HT-29 (cell line): ENCODE measurements at regions not wholly inside any gene's neighbourhood (a gene's known extent, or its start where the extent isn't known, plus 50 kb on each side); places are given as distances from the start of the nearest gene placed in this dataset.

Experiments
- DNase-seq: peaks from one replicate; pipeline ENCODE4 v3.0.0-alpha.2; 2015; ENCODE audit warnings: low spot score

GRCh38 chr2:12054956-12055618 is 308.7 kb downstream of the LPIN1 start:
- DNase-seq = no peak

- no peak for DNase-seq
Measured at GRCh38 chr2:12057436-12058166, 311.2 kb downstream of the LPIN1 start.

- DNase-seq = no peak
Measured at GRCh38 chr2:12059616-12060441, 313.4 kb downstream of the LPIN1 start.

- no peak for DNase-seq
Measured at GRCh38 chr2:12060886-12061285, 314.5 kb downstream of the LPIN1 start.

GRCh38 chr2:12061286-12062052 is 315.0 kb downstream of the LPIN1 start:
- no peak for DNase-seq

GRCh38 chr2:12062053-12062395 is 315.6 kb downstream of the LPIN1 start:
- DNase-seq = no peak

GRCh38 chr2:12063210-12063609 is 316.8 kb downstream of the LPIN1 start:
- DNase-seq = no peak

- DNase-seq = peak; percentile 4
Measured at GRCh38 chr2:12064153-12064552, 317.7 kb downstream of the LPIN1 start.

GRCh38 chr2:12066116-12066515 is 319.7 kb downstream of the LPIN1 start:
- DNase-seq = no peak

GRCh38 chr2:12066986-12067385 is 320.6 kb downstream of the LPIN1 start:
- no peak for DNase-seq

- no peak for DNase-seq
Measured at GRCh38 chr2:12068796-12069538, 322.5 kb downstream of the LPIN1 start.

- DNase-seq = no peak
Measured at GRCh38 chr2:12070153-12070552, 323.7 kb downstream of the LPIN1 start.

- no peak for DNase-seq
Measured at GRCh38 chr2:12070581-12070980, 324.1 kb downstream of the LPIN1 start.

- DNase-seq = no peak
Measured at GRCh38 chr2:12071318-12071717, 324.9 kb downstream of the LPIN1 start.

- no peak for DNase-seq
Measured at GRCh38 chr2:12073217-12073852, 326.9 kb downstream of the LPIN1 start.

- DNase-seq = no peak
Measured at GRCh38 chr2:12074126-12074844, 327.9 kb downstream of the LPIN1 start.

GRCh38 chr2:12074845-12075217 is 328.4 kb downstream of the LPIN1 start:
- DNase-seq = no peak

GRCh38 chr2:12075603-12076002 is 329.2 kb downstream of the LPIN1 start:
- DNase-seq = no peak

- no peak for DNase-seq
Measured at GRCh38 chr2:12076810-12077209, 330.4 kb downstream of the LPIN1 start.

GRCh38 chr2:12080360-12080759 is 333.9 kb downstream of the LPIN1 start:
- DNase-seq = no peak
